NCI-H1694 (cell line): ENCODE measurements at regions not wholly inside any gene's neighbourhood (a gene's known extent, or its start where the extent isn't known, plus 50 kb on each side); places are given as distances from the start of the nearest gene placed in this dataset.

Experiments used
- DNase-seq: peaks from one replicate; lab custom pipeline; 2025; lab: John Stamatoyannopoulos, UW

DNA sequence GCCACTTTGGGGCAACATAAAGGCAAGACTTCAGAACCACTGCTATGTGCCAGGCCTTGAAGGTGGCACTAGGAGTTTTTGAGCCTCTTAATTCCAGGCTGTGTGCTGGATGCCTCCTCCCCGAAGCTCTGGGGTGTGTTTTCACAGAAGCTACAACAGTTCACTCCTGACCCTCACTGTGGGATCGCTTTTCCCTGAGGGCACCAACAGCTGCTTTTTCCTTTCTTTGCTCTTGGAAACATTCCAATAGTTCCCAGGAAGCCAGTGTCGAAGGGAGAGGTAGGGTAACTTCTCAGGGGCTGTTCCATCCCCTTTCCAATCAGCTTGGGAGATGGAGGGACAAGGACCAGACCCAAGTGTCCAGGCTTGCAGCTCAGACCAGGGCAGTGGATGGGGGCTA lies 153.4 kb downstream of the C1orf94 start:
- no peak for DNase-seq

- DNase-seq = no peak
Measured at GRCh38 chr1:34331020-34331926, 154.6 kb downstream of the C1orf94 start.

- DNase-seq = no peak
Measured at GRCh38 chr1:34332996-34333395, 156.3 kb downstream of the C1orf94 start.

DNA sequence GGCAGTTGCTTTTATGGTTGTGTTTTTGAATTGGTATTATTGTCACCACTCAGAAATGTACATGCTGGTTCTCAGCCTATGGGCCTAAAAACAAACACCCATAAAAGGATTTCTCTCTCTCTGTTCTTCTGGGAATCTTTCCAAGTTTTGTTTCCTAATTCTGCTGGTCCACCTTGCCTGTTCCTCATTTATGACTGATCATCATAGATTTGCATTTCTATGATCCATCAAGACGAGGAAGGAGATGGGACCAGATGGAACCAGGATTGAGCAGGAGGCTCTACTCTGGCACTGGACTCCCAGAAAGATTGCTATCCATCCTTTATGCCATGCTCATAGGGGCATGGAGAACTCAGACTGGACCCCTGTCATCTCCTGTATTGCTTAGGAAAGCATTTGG lies 162.2 kb downstream of the C1orf94 start:
- no peak for DNase-seq

DNA sequence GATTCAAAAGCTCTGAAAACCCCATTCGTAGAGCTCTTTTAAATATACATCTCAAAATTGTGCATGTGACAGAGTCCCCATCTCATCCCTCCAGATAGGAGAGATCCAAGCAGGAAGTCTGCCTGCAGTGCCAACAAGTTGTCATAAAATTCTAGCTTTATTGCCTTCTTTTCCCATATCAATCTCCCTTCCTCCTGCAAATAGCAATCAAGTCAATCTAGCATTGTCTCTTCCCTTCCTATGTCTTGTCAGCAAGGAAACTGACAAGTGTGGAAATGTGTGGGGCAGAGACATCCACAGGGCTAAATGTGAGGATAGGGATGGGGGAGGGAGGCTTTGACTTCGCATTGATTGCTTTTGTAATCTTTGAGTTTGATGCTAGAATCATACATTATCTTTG lies 165.2 kb downstream of the C1orf94 start:
- DNase-seq = no peak

GRCh38 chr1:34342334-34342733 lies 165.6 kb downstream of the C1orf94 start:
- DNase-seq = no peak

GRCh38 chr1:34346128-34346527 lies 169.4 kb downstream of the C1orf94 start:
- no peak for DNase-seq

DNA sequence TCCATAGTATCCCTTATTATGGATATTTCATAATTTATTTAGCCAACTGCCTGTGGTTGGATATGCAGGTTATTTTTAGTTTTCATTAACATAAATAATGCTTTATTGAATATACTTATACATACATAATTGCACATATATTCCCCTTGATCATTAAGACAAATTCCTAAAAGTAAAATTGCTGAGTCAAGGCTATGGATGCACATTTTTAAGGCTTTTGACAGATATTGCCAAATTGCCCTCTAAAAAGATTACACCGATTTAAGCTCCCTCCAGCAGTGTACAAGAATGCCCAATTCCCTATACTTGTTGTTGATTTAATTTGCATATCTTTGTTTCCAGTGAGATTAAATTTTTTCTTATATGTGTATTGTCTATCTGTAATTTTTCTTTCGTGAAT lies 176.7 kb downstream of the C1orf94 start:
- no peak for DNase-seq

DNA sequence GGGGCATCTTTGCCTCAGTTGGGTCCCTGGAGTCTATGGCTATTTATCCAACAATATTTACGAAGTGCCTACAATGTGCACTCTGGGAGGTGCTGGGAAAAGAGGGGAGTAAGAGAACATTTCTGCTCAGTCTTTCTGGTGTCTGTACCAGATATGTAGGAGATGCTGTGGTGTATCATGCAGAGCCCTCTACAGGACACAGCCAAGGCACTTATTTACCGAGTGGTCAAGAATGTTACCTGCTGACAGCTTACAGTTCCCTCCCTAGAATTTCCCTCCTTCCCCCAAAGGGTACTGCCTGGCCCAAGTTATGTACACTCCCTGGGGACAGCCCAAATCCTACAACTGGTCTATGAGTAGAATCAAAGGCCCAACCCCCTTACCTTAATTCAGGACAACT lies 177.7 kb downstream of the C1orf94 start:
- no peak for DNase-seq

- DNase-seq = no peak
Measured at GRCh38 chr1:34356853-34357252, 180.1 kb downstream of the C1orf94 start.

- no peak for DNase-seq
Measured at GRCh38 chr1:34358636-34359035, 181.9 kb downstream of the C1orf94 start.

DNA sequence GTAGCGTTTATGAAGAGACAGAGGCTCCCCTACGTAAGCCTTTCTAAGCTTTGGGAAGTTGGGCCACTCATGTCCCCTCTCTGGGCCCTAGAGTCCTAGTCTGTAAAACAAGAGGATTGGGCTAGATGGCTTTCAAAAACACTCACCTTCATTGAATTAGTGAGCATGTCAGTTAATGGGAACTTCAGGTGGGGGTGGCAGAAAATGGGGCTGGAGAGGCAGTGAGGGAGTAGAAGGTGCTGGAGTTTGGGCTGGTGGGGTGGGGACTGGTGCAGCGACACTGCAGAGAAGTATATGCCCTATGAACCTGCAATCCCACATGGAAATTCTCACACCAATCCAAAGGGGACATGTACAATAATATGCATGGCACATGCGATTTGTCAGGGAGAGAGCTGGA lies 182.7 kb downstream of the C1orf94 start:
- no peak for DNase-seq

- no peak for DNase-seq
Measured at GRCh38 chr1:34360574-34360973, 183.9 kb downstream of the C1orf94 start.

- no peak for DNase-seq
Measured at GRCh38 chr1:34361121-34361520, 184.4 kb downstream of the C1orf94 start.

GRCh38 chr1:34361781-34362357 lies 185.2 kb downstream of the C1orf94 start:
- DNase-seq = no peak

- DNase-seq = no peak
Measured at GRCh38 chr1:34362949-34363348, 186.2 kb downstream of the C1orf94 start.

DNA sequence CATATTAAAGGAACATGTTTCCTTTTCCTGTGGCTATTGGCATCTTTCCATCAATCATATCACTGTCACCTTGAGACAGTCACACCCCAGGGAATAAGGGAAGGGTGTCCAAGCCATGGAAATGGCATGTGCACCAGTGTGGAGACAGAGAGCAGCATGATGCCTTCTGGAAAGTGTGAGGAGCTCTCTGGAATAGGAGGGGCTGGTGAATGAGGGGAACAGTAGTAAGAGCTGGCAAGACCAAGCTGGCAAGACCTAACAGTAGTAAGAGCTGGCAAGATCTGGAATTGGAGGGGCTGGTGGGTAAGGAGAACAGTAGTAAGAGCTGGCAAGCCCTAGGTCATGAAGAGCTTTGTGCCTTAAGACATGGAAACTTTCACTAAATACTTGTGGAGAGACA lies 186.7 kb downstream of the C1orf94 start:
- no peak for DNase-seq

- DNase-seq = no peak
Measured at GRCh38 chr1:34363915-34364314, 187.2 kb downstream of the C1orf94 start.

- DNase-seq = no peak
Measured at GRCh38 chr1:34364376-34364775, 187.7 kb downstream of the C1orf94 start.

DNA sequence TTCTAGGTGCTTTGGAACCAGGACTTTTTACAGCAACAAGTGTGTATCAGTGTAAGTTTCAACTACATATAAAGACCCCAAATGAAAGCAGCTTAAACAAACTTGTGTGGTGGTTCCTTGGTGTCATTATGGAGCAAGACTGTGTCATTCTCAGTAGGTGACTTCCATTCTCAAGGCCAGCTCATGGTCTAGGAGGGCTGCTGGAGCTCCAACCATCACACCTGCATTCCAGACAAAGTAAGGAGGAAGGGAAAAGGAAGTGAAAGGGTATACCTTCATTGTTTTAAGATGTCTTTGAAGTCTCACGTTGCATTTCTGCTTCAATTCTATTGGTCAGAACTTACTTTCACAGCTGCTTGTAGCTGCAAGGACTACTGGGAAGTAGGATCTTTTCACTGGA lies 188.6 kb downstream of the C1orf94 start:
- no peak for DNase-seq

- DNase-seq = no peak
Measured at GRCh38 chr1:34366875-34367624, 190.3 kb downstream of the C1orf94 start.

DNA sequence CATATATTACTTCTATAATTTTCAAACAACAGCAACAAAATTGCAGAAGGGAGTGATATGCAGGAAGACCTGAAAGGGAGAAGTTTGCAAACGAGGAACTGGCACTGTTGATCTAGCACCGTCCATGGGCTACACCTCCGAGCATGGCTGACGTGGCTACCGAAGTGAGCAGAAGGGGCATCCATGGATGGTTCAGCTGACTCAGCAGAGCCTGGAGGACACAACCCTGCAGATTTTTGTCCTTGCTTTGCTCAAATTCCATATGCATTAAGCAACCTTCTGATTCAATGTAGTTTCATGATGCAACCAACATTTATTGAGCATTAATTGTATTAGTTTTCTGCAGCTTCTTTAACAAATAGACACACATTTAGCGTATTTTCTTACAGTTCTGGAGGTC lies 191.2 kb downstream of the C1orf94 start:
- DNase-seq = no peak
